ENCODE measurements at regions not wholly inside any gene's neighbourhood (a gene's known extent, or its start where the extent isn't known, plus 50 kb on each side); places are given as distances from the start of the nearest gene placed in this dataset.

DNA sequence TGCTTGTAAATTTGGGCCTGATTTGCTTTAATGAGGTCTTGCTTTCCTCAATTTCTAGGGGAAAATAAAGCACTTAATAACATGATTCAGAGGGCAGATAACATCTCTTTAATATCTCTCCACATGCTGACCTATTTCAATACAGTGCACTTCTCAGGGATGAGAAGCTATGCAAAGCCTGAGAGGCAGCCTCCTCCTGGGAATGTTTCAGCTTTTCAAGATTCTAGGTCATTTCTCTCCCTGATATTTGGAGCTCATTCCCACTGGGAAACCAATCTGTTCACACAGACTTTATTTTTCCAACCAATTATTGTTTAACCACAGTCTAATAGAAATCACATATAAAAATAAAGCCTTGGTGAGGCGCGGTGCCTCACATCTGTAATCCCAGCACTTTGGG, 67.0 kb upstream of the LSAMP start:
- TF ChIP-seq TCF12 (IDR thresholded peaks at IDR 0.05; ENCODE audit: low read depth) (no peak), NFIC (IDR thresholded peaks at IDR 0.05) (no peak), RAD21 (IDR thresholded peaks at IDR 0.05; ENCODE audit: low read depth) (no peak), TAF1 (IDR thresholded peaks at IDR 0.05; ENCODE audit: low read depth) (no peak), CREB1 (IDR thresholded peaks at IDR 0.05; ENCODE audit: low read depth) (no peak)

DNA sequence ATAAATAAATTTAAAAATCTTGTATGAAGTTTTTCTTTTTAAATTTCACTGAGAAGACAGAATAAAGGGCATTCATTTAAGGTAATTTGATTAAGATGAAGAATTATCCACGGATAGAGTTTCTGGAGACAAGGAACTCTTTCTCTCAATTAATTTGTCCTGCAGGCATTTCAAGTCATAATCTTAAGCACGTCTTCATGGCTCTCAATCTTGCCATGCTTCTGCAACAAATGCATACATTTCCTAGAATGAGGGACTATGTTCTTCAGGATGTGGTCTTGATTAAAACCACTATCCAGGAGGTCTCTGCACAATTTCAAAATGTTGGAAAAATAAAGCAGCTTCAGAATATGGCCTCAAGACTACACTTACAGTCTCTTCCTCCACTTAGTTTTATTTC, 67.6 kb upstream of the LSAMP start:
- TF ChIP-seq NFIC (IDR thresholded peaks at IDR 0.05): no peak
- TF ChIP-seq, protein P1, sequence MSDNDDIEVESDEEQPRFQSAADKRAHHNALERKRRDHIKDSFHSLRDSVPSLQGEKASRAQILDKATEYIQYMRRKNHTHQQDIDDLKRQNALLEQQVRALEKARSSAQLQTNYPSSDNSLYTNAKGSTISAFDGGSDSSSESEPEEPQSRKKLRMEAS (IDR thresholded peaks at IDR 0.05): no peak
- no peak for TF ChIP-seq EP300 (IDR thresholded peaks at IDR 0.05; ENCODE audit: borderline replicate concordance)
- TF ChIP-seq ZBTB7A (IDR thresholded peaks at IDR 0.05; ENCODE audit: low read depth): no peak
- no peak for TF ChIP-seq EGR1 (IDR thresholded peaks at IDR 0.05)
- TF ChIP-seq TCF12 (IDR thresholded peaks at IDR 0.05; ENCODE audit: low read depth): no peak
- TF ChIP-seq, protein P2, sequence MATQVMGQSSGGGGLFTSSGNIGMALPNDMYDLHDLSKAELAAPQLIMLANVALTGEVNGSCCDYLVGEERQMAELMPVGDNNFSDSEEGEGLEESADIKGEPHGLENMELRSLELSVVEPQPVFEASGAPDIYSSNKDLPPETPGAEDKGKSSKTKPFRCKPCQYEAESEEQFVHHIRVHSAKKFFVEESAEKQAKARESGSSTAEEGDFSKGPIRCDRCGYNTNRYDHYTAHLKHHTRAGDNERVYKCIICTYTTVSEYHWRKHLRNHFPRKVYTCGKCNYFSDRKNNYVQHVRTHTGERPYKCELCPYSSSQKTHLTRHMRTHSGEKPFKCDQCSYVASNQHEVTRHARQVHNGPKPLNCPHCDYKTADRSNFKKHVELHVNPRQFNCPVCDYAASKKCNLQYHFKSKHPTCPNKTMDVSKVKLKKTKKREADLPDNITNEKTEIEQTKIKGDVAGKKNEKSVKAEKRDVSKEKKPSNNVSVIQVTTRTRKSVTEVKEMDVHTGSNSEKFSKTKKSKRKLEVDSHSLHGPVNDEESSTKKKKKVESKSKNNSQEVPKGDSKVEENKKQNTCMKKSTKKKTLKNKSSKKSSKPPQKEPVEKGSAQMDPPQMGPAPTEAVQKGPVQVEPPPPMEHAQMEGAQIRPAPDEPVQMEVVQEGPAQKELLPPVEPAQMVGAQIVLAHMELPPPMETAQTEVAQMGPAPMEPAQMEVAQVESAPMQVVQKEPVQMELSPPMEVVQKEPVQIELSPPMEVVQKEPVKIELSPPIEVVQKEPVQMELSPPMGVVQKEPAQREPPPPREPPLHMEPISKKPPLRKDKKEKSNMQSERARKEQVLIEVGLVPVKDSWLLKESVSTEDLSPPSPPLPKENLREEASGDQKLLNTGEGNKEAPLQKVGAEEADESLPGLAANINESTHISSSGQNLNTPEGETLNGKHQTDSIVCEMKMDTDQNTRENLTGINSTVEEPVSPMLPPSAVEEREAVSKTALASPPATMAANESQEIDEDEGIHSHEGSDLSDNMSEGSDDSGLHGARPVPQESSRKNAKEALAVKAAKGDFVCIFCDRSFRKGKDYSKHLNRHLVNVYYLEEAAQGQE (IDR thresholded peaks at IDR 0.05; ENCODE audit: low read depth): no peak
- no peak for TF ChIP-seq RAD21 (IDR thresholded peaks at IDR 0.05; ENCODE audit: low read depth)
- no peak for TF ChIP-seq TAF1 (IDR thresholded peaks at IDR 0.05; ENCODE audit: low read depth)
- no peak for TF ChIP-seq TEAD4 (IDR thresholded peaks at IDR 0.05)
- no peak for TF ChIP-seq CREB1 (IDR thresholded peaks at IDR 0.05; ENCODE audit: low read depth)
- TF ChIP-seq, protein P3, sequence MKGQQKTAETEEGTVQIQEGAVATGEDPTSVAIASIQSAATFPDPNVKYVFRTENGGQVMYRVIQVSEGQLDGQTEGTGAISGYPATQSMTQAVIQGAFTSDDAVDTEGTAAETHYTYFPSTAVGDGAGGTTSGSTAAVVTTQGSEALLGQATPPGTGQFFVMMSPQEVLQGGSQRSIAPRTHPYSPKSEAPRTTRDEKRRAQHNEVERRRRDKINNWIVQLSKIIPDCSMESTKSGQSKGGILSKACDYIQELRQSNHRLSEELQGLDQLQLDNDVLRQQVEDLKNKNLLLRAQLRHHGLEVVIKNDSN (IDR thresholded peaks at IDR 0.05): no peak
- TF ChIP-seq CEBPB (IDR thresholded peaks at IDR 0.05): no peak

DNA sequence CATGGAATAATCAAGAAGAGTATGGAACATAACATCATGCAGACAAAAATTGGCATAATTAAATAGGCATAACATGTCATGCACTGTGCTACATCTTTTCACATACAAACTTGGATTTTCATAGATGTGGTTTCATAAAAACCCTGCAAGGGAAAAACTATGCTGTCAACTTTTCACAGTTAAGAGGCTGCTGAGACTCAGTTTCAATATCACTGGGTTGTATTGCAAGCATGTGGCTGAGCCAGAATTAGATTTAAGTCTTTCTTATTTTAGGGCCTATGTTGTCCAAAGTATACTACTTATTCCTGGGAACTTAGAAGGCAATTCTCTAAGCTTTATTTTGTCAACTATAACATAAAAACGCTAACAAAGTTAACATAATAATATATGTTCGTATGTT, 70.7 kb upstream of the LSAMP start:
- no peak for TF ChIP-seq TAF1 (IDR thresholded peaks at IDR 0.05; ENCODE audit: low read depth)

DNA sequence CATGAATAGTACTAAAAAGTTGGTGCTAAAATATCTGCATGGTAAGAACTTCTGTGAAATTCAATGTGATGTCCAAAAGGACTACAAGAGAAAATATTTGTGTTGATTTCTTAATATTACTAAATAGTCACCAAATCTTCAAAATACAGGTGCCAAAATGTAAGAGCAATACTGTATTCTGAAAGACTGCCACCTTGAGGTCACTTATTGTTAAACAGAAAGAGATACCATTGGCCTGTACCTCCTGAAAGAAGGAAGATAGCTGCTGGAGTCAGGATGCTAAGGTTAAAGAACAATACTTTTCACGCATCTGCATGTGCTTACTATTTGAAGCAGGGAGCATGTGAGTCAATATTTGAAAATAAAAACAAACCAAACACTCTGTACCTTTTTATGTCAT, 72.0 kb upstream of the LSAMP start:
- no peak for TF ChIP-seq CEBPB (IDR thresholded peaks at IDR 0.05)
- no peak for TF ChIP-seq EP300 (IDR thresholded peaks at IDR 0.05; ENCODE audit: borderline replicate concordance)
- no peak for TF ChIP-seq CREB1 (IDR thresholded peaks at IDR 0.05; ENCODE audit: low read depth)
- TF ChIP-seq TAF1 (IDR thresholded peaks at IDR 0.05; ENCODE audit: low read depth): no peak
- no peak for TF ChIP-seq NFIC (IDR thresholded peaks at IDR 0.05)
- TF ChIP-seq, protein P1 (IDR thresholded peaks at IDR 0.05): no peak
- TF ChIP-seq RAD21 (IDR thresholded peaks at IDR 0.05; ENCODE audit: low read depth): no peak
- no peak for TF ChIP-seq FOXM1 (IDR thresholded peaks at IDR 0.05; ENCODE audit: borderline replicate concordance, low read depth)
- TF ChIP-seq EGR1 (IDR thresholded peaks at IDR 0.05): no peak
- no peak for TF ChIP-seq TEAD4 (IDR thresholded peaks at IDR 0.05)
- TF ChIP-seq ZBTB7A (IDR thresholded peaks at IDR 0.05; ENCODE audit: low read depth): no peak
- no peak for TF ChIP-seq YY1 (IDR thresholded peaks at IDR 0.05; ENCODE audit: low read depth)
- TF ChIP-seq, protein P2 (IDR thresholded peaks at IDR 0.05; ENCODE audit: low read depth): no peak
- TF ChIP-seq, protein P3 (IDR thresholded peaks at IDR 0.05): no peak
- no peak for TF ChIP-seq TCF12 (IDR thresholded peaks at IDR 0.05; ENCODE audit: low read depth)

DNA sequence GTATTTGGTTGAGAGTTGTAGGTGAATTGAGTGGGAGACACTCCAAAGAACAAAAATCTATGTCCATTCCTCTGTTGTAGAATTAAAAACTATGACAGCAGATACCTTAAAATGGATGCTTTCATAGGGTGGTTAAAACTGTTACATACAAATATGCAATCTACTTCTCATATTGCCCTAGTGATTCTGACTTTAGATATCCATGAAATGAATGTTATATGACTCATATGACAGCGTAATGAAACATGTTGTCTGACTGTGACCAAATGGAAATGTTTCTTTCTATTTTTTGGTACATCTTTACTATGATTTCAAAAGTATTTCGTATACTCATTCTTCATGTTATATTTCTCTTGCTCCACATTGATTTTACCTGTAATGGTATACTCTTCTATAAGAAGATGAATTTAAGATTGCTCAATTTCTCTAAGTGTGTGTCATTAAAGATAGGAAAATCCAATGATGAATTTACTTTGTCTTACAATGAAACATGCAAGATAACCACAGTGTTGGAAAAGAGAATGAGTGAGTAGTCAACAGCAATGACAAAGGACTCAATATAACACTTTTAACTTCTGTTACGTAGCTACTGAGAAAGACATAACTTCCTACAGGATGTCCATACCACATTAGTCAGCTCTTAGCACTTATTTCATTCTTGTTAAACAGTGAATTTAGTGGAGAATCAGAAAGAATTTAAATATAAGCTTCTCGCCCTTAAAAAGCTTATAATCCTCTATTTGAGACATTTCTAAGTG, 79.3 kb upstream of the LSAMP start:
- TF ChIP-seq EP300 (IDR thresholded peaks at IDR 0.05; ENCODE audit: borderline replicate concordance) (no peak), TAF1 (IDR thresholded peaks at IDR 0.05; ENCODE audit: low read depth) (no peak), CREB1 (IDR thresholded peaks at IDR 0.05; ENCODE audit: low read depth) (no peak), EGR1 (IDR thresholded peaks at IDR 0.05) (no peak), TEAD4 (IDR thresholded peaks at IDR 0.05) (no peak), YY1 (IDR thresholded peaks at IDR 0.05; ENCODE audit: low read depth) (no peak), FOXM1 (IDR thresholded peaks at IDR 0.05; ENCODE audit: borderline replicate concordance, low read depth) (no peak), TCF12 (IDR thresholded peaks at IDR 0.05; ENCODE audit: low read depth) (no peak), NFIC (IDR thresholded peaks at IDR 0.05) (no peak), ZBTB7A (IDR thresholded peaks at IDR 0.05; ENCODE audit: low read depth) (no peak), RAD21 (IDR thresholded peaks at IDR 0.05; ENCODE audit: low read depth) (no peak), CEBPB (IDR thresholded peaks at IDR 0.05) (no peak)
- TF ChIP-seq, protein P3 (IDR thresholded peaks at IDR 0.05): no peak
- TF ChIP-seq, protein P2 (IDR thresholded peaks at IDR 0.05; ENCODE audit: low read depth): no peak
- TF ChIP-seq, protein P1 (IDR thresholded peaks at IDR 0.05): no peak
